NK-92 (cell line): ENCODE measurements at regions not wholly inside any gene's neighbourhood (a gene's known extent, or its start where the extent isn't known, plus 50 kb on each side); places are given as distances from the start of the nearest gene placed in this dataset.

Source experiments
- DNase-seq: peaks from one replicate; lab custom pipeline; 2025; ENCODE audit not compliant: unreplicated experiment; lab: John Stamatoyannopoulos, UW

GRCh38 chr10:129021594-129022304, 445.3 kb upstream of the MGMT start:
- no peak for DNase-seq

- DNase-seq: no peak
Observed at GRCh38 chr10:129023082-129023481, 444.0 kb upstream of the MGMT start.

GRCh38 chr10:129024046-129024445, 443.0 kb upstream of the MGMT start:
- no peak for DNase-seq

GRCh38 chr10:129025787-129026186, 441.3 kb upstream of the MGMT start:
- DNase-seq: no peak

DNA sequence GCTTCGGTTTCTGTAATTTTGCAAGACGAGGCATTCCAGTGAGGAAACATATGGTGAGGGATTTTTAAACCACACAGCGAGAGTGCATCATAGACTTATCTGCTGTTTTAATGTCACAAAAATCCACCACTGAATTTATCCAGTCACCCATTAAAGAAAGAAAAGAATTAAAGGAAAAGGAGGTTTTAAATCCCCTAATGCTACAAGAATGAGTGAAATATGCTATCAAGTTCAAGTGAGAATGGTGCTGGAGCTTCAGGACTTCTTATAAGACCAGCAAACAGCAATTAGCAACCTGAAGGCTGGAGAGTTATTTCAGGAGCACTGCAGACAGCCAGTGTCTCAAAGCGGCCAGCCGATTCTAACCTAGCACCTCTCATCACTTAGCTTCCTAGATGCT, 439.1 kb upstream of the MGMT start:
- DNase-seq: no peak

- DNase-seq: no peak
Observed at GRCh38 chr10:129028451-129028850, 438.6 kb upstream of the MGMT start.

DNA sequence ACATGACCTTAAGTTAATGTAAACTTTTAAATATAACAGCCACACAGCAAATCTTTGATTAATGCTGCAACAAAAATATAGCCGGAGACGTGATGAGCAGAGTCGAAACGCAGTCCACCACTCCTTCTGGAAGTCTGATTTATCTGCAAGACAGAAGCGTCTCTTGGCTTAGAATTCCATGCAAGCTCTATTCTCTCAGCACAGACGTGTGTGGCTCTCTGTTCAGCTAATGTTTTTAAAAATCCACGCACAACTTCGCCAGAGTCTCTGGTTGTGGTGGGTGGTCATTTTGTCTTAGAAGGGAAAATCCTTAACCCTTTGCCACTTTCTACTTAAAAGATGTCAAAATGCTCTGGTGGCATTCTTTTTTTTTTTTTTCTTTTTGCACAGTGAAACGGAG, 438.0 kb upstream of the MGMT start:
- no peak for DNase-seq

- no peak for DNase-seq
Observed at GRCh38 chr10:129029851-129030602, 437.0 kb upstream of the MGMT start.

DNA sequence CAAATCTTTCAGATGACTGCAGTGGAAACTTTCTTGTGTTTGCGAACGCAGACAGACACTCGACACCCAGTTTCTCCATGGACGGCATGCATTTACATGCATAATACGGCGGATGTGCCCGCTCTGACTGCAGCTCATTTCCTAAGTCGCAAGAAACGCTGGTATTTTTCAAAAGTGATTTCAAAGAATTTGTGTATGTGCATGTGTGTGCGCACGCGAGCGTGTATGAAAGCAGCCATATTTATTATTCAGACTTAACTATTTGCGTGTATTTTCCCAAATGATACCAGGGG, 436.5 kb upstream of the MGMT start:
- DNase-seq: no peak

- no peak for DNase-seq
Observed at GRCh38 chr10:129030996-129031843, 435.8 kb upstream of the MGMT start.

- no peak for DNase-seq
Observed at GRCh38 chr10:129031844-129032150, 435.2 kb upstream of the MGMT start.

DNA sequence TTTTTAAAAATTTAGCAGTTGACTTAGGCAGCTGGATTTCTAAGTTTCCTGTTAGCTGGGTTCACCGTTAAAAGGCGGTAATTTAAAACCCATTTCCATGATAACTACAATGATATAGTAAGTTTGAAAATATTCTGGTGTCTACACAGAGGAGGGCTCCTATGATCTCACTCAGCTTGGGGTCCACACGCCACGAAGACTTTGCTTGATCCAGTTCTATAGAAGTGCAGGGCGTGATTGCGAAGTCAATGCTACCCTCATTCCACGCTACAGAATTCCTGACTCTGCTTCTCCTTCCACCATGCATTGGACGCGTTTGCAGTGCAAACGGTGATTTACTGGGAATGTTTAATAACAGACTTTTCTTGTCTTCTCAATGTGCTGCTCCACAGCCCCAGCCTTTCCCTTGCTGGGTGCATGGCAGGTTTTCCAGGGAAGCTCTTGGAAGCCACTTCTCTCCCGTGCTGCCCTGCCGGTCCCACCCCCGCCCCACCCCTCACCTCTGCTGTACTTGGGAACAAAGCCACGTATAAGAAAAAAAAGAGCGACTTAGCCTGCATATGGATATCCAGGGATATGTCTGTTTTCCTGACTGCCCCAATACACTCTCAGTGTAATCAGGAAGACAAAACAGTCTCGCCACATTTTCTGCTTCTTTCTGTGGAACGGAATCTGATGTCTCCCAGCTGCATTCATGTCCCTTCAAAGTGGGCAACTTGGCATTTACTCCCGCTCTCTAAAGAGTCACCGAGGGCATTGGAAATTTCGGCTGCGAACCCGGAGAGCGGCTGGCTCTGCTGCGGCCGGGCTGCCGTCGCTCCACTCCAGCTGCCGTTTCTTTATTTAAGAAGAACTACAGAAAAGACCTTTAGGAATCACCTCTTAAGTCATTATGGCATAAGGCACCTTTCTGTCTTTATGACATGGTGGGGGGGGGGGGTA, 434.4 kb upstream of the MGMT start:
- DNase-seq: no peak

DNA sequence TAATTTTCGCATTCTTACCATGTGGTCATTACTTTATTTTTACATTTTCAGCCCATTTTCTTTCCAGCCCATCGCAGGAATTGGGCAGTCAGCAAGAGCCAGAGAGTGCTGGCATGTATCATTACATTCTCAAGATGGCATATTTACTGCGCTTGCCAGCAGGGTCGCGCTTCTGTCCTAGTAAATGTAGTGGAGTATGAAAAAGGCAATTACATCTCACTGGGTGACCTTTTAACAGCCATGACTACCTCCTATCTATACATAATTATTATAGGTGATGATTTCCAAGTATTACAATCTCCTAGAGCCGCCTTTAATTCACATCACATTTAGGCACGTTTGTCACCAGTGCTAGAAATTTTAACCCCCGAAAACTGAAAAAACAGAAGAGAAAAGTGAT, 433.7 kb upstream of the MGMT start:
- no peak for DNase-seq

- no peak for DNase-seq
Observed at GRCh38 chr10:129033790-129034272, 433.2 kb upstream of the MGMT start.

DNA sequence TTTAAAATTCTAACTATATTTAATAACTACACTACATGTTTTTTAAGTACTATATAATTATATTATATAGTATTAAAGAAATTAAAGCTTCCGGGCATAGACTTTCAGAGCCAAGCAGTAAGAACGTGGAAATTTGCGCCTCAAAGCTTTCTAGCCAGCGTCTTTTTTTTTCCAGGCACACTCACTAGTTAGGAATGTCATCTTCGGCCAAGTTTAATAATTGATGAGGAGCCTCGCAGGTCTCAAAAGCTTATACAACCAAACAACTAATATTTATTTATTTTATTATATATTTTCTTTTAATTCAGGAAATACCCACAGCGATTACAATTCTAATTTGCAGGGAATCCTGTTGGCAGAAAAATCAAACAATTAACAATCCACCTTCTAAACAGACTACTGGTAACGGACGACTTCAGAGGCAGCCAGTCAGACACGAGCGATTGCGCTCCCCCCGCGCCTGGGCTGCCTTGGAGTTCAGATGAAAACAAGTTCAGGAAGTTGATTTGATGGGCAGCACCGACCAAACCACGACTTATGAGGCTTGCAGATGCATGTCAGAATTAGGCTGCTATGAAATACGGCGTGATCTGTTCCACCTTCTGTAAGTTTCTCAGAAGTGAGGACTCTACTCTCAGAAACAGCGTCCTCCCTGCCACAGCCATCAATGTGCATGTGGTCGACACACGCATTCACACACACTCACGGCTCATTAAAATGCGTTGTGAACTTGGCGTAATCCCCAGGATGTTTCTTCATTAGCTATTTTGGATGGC, 431.8 kb upstream of the MGMT start:
- DNase-seq: no peak

- DNase-seq: no peak
Observed at GRCh38 chr10:129038522-129038921, 428.5 kb upstream of the MGMT start.

DNA sequence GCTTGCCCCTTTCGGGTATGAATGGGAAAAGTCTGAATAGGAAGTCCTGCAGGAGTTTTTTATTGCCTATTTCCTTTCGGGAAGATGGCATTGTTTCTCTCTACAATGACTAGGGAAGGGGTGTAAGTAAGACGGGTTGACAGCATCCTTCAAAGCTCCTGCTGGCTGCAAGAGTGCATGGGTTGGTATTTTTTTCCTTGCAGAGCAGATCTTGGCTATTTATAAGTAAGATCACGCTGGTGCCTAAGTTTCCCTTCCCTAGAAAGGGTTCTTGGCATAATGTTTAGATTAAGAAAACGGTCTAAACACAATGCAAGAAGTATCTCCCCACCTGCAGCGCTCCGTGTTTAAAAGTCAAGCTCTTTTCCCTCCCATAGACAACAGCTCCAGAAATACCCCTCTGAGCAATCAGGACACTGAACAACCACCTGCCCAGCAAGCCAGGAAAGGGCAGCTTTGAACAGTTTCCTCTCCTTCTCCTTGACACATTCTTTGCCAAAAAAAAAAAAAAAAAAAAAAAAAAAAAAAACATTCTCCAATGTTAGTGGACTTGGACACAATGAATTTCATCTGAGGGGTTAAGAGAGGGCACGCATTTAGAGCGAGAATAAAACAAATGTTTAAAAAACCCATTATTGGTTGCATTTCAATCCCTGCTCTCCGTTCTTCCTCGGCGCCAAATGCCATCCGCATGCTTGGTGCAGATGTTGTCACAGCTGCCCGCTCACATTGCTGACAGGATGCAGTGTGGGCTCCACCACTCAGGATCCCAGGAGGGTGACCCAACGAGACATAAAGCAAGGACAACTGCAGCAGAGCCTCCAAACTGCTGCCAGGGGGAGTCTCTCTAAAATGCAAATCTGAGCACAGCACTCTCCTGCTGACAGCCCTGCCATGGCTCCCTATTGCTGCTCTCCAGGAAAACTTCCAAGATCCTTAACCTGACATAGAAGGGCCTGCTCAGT, 427.4 kb upstream of the MGMT start:
- no peak for DNase-seq

DNA sequence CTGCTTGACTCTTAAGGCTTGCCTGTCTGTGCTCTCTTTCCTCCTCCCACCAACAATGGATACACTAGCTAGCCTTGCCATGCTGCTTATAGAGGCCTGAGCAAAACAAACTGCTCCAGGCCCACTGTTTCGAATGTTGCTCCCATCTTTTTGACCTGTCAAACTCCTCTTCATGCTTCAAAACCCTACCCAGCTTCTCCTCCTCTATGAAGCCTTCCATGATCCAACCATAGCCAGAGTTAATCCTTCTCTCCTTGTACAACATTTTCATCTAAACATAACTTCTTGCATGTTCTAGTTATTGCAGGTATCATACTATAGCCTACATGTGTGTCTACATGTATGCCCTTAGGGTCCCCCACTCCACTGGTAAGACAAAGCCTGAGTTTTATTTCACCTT, 426.7 kb upstream of the MGMT start:
- DNase-seq: no peak

GRCh38 chr10:129041916-129042315, 425.1 kb upstream of the MGMT start:
- no peak for DNase-seq
